H1 (cell line): ENCODE measurements at regions not wholly inside any gene's neighbourhood (a gene's known extent, or its start where the extent isn't known, plus 50 kb on each side); places are given as distances from the start of the nearest gene placed in this dataset.

ENCODE experiments used
- CTCF ChIA-PET: fragments of 300-600 bp; sonication (Branson Sonifier 250); formaldehyde crosslinking; loops from one replicate; lab custom pipeline; 2021; ENCODE audit not compliant: partially characterized antibody; lab: Charles Lee
- POLR2A ChIA-PET: fragments of 300-600 bp; sonication (Branson Sonifier 250); formaldehyde crosslinking; loops from one replicate; lab custom pipeline; 2021; ENCODE audit warnings: inconsistent platforms; ENCODE audit not compliant: partially characterized antibody; lab: Charles Lee
- DNase-seq, 2 experiments: peaks; one replicate each; pipeline versions ENCODE4 v3.0.0 to v3.0.0-alpha.2; 2010 to 2022; ENCODE audit warnings: low spot score in 2 of 2, low read depth in 1 of 2, mixed read lengths in 1 of 2
- FAIRE-seq: peaks from 2 replicates; lab custom pipeline; 2011; peaks lifted over from hg19 to GRCh38; lab: Jason Lieb, UNC
- H2AFZ ChIP-seq: 2 replicates; pipeline ENCODE4 v1.8.1; 2012; ENCODE audit warnings: low read length, inconsistent platforms
- H2AK5ac ChIP-seq: 2 replicates; pipeline ENCODE4 v1.6.1; 2013; ENCODE audit warnings: low read depth, low read length
- H2BK120ac ChIP-seq: replicated peaks from 2 replicates; pipeline ENCODE3; 2013; ENCODE audit warnings: low read depth, low read length, inconsistent platforms
- H2BK12ac ChIP-seq: 2 replicates; pipeline ENCODE4 v1.6.1; 2013; ENCODE audit warnings: low read depth, low read length
- H2BK15ac ChIP-seq: 2 replicates; pipeline ENCODE4 v1.6.1; 2013; ENCODE audit warnings: low read length
- H2BK20ac ChIP-seq: 2 replicates; pipeline ENCODE4 v1.6.1; 2013; ENCODE audit warnings: low read length
- H2BK5ac ChIP-seq: 2 replicates; pipeline ENCODE4 v1.6.1; 2013; ENCODE audit warnings: low read depth, low read length
- H3K14ac ChIP-seq: 2 replicates; pipeline ENCODE4 v1.6.1; 2013; ENCODE audit warnings: inconsistent platforms; ENCODE audit not compliant: insufficient read length
- H3K18ac ChIP-seq: 2 replicates; pipeline ENCODE4 v1.6.1; 2013; ENCODE audit warnings: low read length; ENCODE audit errors: extremely low read depth
- H3K23ac ChIP-seq: 2 replicates; pipeline ENCODE4 v1.6.1; 2013; ENCODE audit warnings: inconsistent platforms; ENCODE audit not compliant: insufficient read length
- H3K23me2 ChIP-seq: 2 replicates; pipeline ENCODE4 v1.6.1; 2013; ENCODE audit warnings: low read depth, low read length
- H3K27ac ChIP-seq: 2 replicates; pipeline ENCODE4 v1.6.1; 2011; ENCODE audit warnings: low read depth, low read length, inconsistent platforms
- H3K27me3 ChIP-seq, 4 experiments: replicated peaks in 1 of 4; 1 replicate in 1 of 4; 2 replicates in 3 of 4; pipeline versions ENCODE4 v1.6.1 to v1.8.1; 2011 to 2013; ENCODE audit warnings: low read length in 3 of 4, mild to moderate bottlenecking in 3 of 4, inconsistent platforms in 2 of 4, mixed read lengths in 2 of 4, moderate library complexity in 1 of 4; ENCODE audit not compliant: control insufficient read depth in 3 of 4, insufficient read depth in 3 of 4; ENCODE audit errors: extremely low read depth in 1 of 4
- H3K36me3 ChIP-seq, 4 experiments: 2 replicates each; pipeline versions ENCODE4 v1.6.1 to v1.8.1; 2011 to 2013; ENCODE audit warnings: mild to moderate bottlenecking in 4 of 4, low read length in 3 of 4, moderate library complexity in 2 of 4, control low read depth in 1 of 4, inconsistent platforms in 1 of 4; ENCODE audit not compliant: insufficient read depth in 4 of 4, control insufficient read depth in 2 of 4
- H3K4ac ChIP-seq: replicated peaks from 2 replicates; pipeline ENCODE3; 2013; ENCODE audit warnings: low read length, low read depth, mixed read lengths, inconsistent platforms; ENCODE audit not compliant: insufficient read length
- H3K4me1 ChIP-seq, 4 experiments: replicated peaks in 1 of 4; 1 replicate in 1 of 4; 2 replicates in 3 of 4; pipeline versions ENCODE4 v1.6.1 to v1.8.1; 2011 to 2013; ENCODE audit warnings: low read length in 3 of 4, inconsistent platforms in 2 of 4, mixed read lengths in 1 of 4; ENCODE audit not compliant: insufficient read depth in 4 of 4, control insufficient read depth in 3 of 4
- H3K4me2 ChIP-seq, 2 experiments: 2 replicates each; pipeline versions ENCODE4 v1.6.1 to v1.8.1; 2011 to 2013; ENCODE audit warnings: low read depth in 2 of 2, low read length in 2 of 2, control low read depth in 1 of 2, inconsistent platforms in 1 of 2, mild to moderate bottlenecking in 1 of 2; ENCODE audit not compliant: insufficient read depth in 1 of 2
- H3K4me3 ChIP-seq, 4 experiments: fragments of 200-600, 300-600 bp in 1 of 4; sonication (generic), shearing (Covaris generic), sonication (Bioruptor Twin) in 1 of 4; 2 replicates each; pipeline versions ENCODE4 v1.5.1 to v1.8.1; 2011 to 2016; ENCODE audit warnings: low read length in 4 of 4, low read depth in 3 of 4, control low read depth in 2 of 4, inconsistent platforms in 2 of 4, mild to moderate bottlenecking in 2 of 4, mixed read lengths in 1 of 4, moderate library complexity in 1 of 4; ENCODE audit not compliant: insufficient read depth in 2 of 4; ENCODE audit errors: extremely low read depth in 1 of 4
- H3K56ac ChIP-seq: replicated peaks from 2 replicates; pipeline ENCODE3; 2013; ENCODE audit warnings: low read depth, mild to moderate bottlenecking, mixed read lengths, low read length, inconsistent platforms; ENCODE audit not compliant: insufficient read length
- H3K79me1 ChIP-seq: 2 replicates; pipeline ENCODE4 v1.6.1; 2013; ENCODE audit warnings: low read depth, low read length, control low read depth
- H3K79me2 ChIP-seq, 2 experiments: 2 replicates each; pipeline versions ENCODE4 v1.6.1 to v1.8.1; 2012 to 2013; ENCODE audit warnings: low read length in 2 of 2, mild to moderate bottlenecking in 2 of 2, inconsistent platforms in 1 of 2; ENCODE audit not compliant: insufficient read depth in 2 of 2, control insufficient read depth in 1 of 2
- H3K9ac ChIP-seq, 4 experiments: replicated peaks in 1 of 4; 1 replicate in 1 of 4; 2 replicates in 3 of 4; pipeline versions ENCODE4 v1.6.1 to v1.8.1; 2011 to 2013; ENCODE audit warnings: low read depth in 3 of 4, low read length in 3 of 4, control low read depth in 2 of 4, mild to moderate bottlenecking in 2 of 4, moderate library complexity in 2 of 4, inconsistent platforms in 1 of 4; ENCODE audit errors: extremely low read depth in 1 of 4
- H3K9me3 ChIP-seq, 2 experiments: 2 replicates each; pipeline versions ENCODE4 v1.6.1 to v1.8.1; 2012 to 2013; ENCODE audit warnings: mild to moderate bottlenecking in 2 of 2, moderate library complexity in 2 of 2, control low read depth in 1 of 2, inconsistent platforms in 1 of 2, low read depth in 1 of 2, low read length in 1 of 2, mixed read lengths in 1 of 2; ENCODE audit not compliant: insufficient read depth in 2 of 2
- H4K20me1 ChIP-seq, 2 experiments: replicated peaks in 1 of 2; 2 replicates each; pipeline versions ENCODE3 to v1.8.1; 2011 to 2013; ENCODE audit warnings: inconsistent platforms in 2 of 2, low read length in 2 of 2, mild to moderate bottlenecking in 1 of 2; ENCODE audit not compliant: insufficient read depth in 2 of 2, control insufficient read depth in 1 of 2
- H4K5ac ChIP-seq: 2 replicates; pipeline ENCODE4 v1.6.1; 2013; ENCODE audit warnings: low read length, low read depth, mixed read lengths, inconsistent platforms; ENCODE audit not compliant: insufficient read length
- H4K8ac ChIP-seq: 2 replicates; pipeline ENCODE4 v1.8.0; 2013; ENCODE audit warnings: mild to moderate bottlenecking, moderate library complexity, low read length, inconsistent platforms; ENCODE audit not compliant: insufficient read depth; ENCODE audit errors: extremely low read depth
- H4K91ac ChIP-seq: replicated peaks from 2 replicates; pipeline ENCODE3; 2013; ENCODE audit warnings: low read length, mixed read lengths, inconsistent platforms; ENCODE audit not compliant: insufficient read length
- CHD1 ChIP-seq: IDR thresholded peaks from 2 replicates; pipeline ENCODE4 v1.6.1; 2012; ENCODE audit warnings: low read depth, low read length, improper control_type of control experiment
- EP300 ChIP-seq, 2 experiments: IDR thresholded peaks; 1 replicate in 1 of 2; 2 replicates in 1 of 2; pipeline ENCODE4 v1.6.1; 2011 to 2012; ENCODE audit warnings: low read depth in 2 of 2, low read length in 2 of 2, mild to moderate bottlenecking in 2 of 2, borderline replicate concordance in 1 of 2, inconsistent platforms in 1 of 2, moderate library complexity in 1 of 2
- GTF2F1 ChIP-seq: IDR thresholded peaks from 2 replicates; pipeline ENCODE4 v1.6.1; 2012; ENCODE audit warnings: low read depth, low read length, improper control_type of control experiment, borderline replicate concordance
- JUN ChIP-seq: IDR thresholded peaks from 2 replicates; pipeline ENCODE4 v1.6.1; 2011; ENCODE audit warnings: low read depth, mild to moderate bottlenecking, improper control_type of control experiment, low read length
- KDM4A ChIP-seq: IDR thresholded peaks from one replicate; pipeline ENCODE4 v1.7.1; 2012; ENCODE audit warnings: low read depth, mild to moderate bottlenecking, moderate library complexity, low read length, inconsistent platforms; ENCODE audit not compliant: severe bottlenecking
- RAD21 ChIP-seq, 2 experiments: IDR thresholded peaks in 1 of 2; conservative IDR thresholded peaks in 1 of 2; 2 replicates each; pipeline ENCODE4 v1.6.1; 2011; ENCODE audit warnings: low read depth in 2 of 2, low read length in 2 of 2, improper control_type of control experiment in 1 of 2, inconsistent platforms in 1 of 2, mild to moderate bottlenecking in 1 of 2, moderate library complexity in 1 of 2
- RFX5 ChIP-seq: IDR thresholded peaks from 2 replicates; pipeline ENCODE4 v1.6.1; 2011; ENCODE audit warnings: low read depth, low read length, improper control_type of control experiment, borderline replicate concordance
- RNF2 ChIP-seq: fragments of 200-900, 300-1000 bp; sonication (generic); IDR thresholded peaks from 2 replicates; pipeline ENCODE4 v1.7.1; 2016; ENCODE audit warnings: borderline replicate concordance, low read depth, mild to moderate bottlenecking, antibody characterized with exemption, low read length; ENCODE audit not compliant: poor library complexity, severe bottlenecking; ENCODE audit errors: missing control alignments
- SAP30 ChIP-seq: fragments of 300-600 bp; sonication (generic); IDR thresholded peaks from 2 replicates; pipeline ENCODE4 v1.7.1; 2012; ENCODE audit warnings: low read length, moderate library complexity, mild to moderate bottlenecking, inconsistent platforms; ENCODE audit not compliant: insufficient read depth, insufficient replicate concordance
- SP4 ChIP-seq: IDR thresholded peaks from 2 replicates; pipeline ENCODE4 v1.6.1; 2012; ENCODE audit warnings: low read length, inconsistent platforms
- TBP ChIP-seq: IDR thresholded peaks from 2 replicates; pipeline ENCODE4 v1.6.1; 2011; ENCODE audit warnings: low read depth, low read length, improper control_type of control experiment
- WGBS, 2 experiments: shearing (Covaris generic) in 1 of 2; methylation state at CpG; one replicate each; pipeline versions ENCODE4 v1.1.6 to v1.1.7; 2013 to 2015; ENCODE audit warnings: low lambda C conversion rate in 2 of 2, mixed read lengths in 2 of 2, inconsistent platforms in 1 of 2, low coverage in 1 of 2, missing lambda C conversion rate in 1 of 2; ENCODE audit not compliant: insufficient replicate concordance in 2 of 2, insufficient coverage in 1 of 2, insufficient read length in 1 of 2; ENCODE audit errors: extremely low coverage in 1 of 2, missing lambda C conversion rate in 1 of 2; 5-methylcytosine and 5-hydroxymethylcytosine counted together

GRCh38 chr12:38456537-38457120, 140.1 kb downstream of the ALG10B start:
- Histone ChIP-seq H4K91ac (no peak overlapping the region), H2BK15ac (no peak overlapping the region), H3K18ac (no peak overlapping the region), H2BK12ac (no peak overlapping the region), H3K27me3 (no peaks in the 10 kb centered on the region), H3K27ac (no peak overlapping the region), H2AFZ (no peak overlapping the region), H3K79me2 (no peaks in the 10 kb centered on the region), H2BK120ac (no peak overlapping the region), H4K20me1 (no peaks in the 10 kb centered on the region), H3K23me2 (no peaks in the 10 kb centered on the region), H2AK5ac (no peak overlapping the region), H4K5ac (no peak overlapping the region), H3K9ac (no peak overlapping the region), H3K79me1 (no peaks in the 10 kb centered on the region), H3K4me1 (no peaks in the 10 kb centered on the region), H4K8ac (no peak overlapping the region), H3K4me2 (no peak overlapping the region), H3K4ac (no peak overlapping the region), H3K4me3 (no peak overlapping the region), H3K9me3 (no peaks in the 10 kb centered on the region), H3K36me3 (no peaks in the 10 kb centered on the region), H2BK20ac (no peak overlapping the region), H2BK5ac (no peak overlapping the region), H3K14ac (no peak overlapping the region), H3K56ac (no peak overlapping the region), H3K23ac (no peak overlapping the region)
- 83% methylated on average over 2 of the region's 2 CpGs; no CpG with 5 or more reads in 1 of the 2 experiments for WGBS, 2 experiments
- POLR2A ChIA-PET = no interaction called here
- CTCF ChIA-PET = no interaction called here
- FAIRE-seq = no peak
- DNase-seq = no peak
- TF ChIP-seq RAD21 (IDR thresholded peaks at IDR 0.05 in 1 of 2, conservative IDR thresholded peaks at IDR 0.05 in 1 of 2; ENCODE audit: low read depth in 2 of 2, low read length in 2 of 2) (no peak), KDM4A (no peak), GTF2F1 (no peak), TBP (no peak), SP4 (no peak), SAP30 (no peak), RNF2 (no peak), RFX5 (no peak), JUN (no peak), CHD1 (no peak), EP300 (IDR thresholded peaks at IDR 0.05; ENCODE audit: borderline replicate concordance in 1 of 2, low read depth in 2 of 2, low read length in 2 of 2) (no peak)
